NCI-H1105 (cell line): ENCODE measurements at regions not wholly inside any gene's neighbourhood (a gene's known extent, or its start where the extent isn't known, plus 50 kb on each side); places are given as distances from the start of the nearest gene placed in this dataset.

Experiments
- DNase-seq: peaks from one replicate; lab custom pipeline; 2025; lab: John Stamatoyannopoulos, UW

DNA sequence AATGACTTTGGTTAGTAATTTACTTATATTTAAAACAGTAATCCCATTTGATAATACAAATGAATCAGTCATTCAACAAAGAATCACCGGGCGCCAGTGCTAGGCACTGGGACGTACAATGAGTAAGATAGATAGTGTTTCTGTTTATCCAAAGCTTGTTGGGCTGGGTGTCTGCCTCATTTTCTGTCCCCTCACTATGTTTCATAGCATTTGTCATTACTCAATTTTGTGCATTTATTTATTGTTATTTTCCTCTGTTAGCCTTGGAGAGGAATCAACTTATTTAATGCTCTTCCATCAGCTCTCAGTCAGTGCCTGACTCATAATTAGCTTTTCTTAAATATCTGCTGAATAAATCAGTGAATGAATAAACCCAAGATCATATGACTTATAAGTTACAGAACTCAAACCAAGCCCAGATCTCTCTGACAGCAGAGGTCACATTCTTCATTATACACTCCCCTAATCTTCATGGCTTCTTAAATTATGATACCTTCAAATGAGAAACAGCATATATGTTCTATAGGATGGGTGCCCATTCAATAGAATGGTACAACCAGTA lies 86.2 kb downstream of the TSPAN8 start:
- no peak for DNase-seq

DNA sequence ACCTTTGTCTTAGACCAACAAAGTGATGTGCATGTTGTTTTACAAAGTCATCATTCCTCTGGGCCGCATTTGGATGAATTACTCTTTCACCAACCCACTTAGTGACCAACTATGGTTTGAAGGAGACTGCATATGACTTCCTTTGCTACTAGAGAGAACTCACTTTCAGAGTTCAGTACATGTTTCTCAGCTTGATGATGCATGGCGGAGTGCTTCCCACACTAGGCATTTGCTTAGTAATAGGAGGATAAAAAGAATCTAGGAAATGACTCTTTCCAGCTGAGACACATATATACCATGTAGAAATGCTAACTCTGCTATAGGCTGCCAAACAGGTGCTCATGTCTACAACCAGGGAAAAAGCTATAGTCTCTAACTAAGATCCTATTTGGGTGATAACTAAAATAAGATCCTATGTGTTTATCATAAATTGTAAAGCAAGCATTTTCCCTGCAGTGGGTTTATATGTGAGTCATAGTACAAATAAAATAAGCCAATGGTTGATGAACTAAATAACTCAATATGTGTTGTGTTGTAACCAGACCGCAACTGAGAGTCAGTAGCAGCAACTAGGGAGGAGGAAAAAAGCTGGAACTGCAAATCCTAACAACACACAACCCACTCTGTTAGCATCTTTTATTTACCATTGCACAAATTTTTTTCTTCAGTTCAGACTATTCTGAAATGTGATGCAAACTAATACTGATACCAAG lies 87.2 kb downstream of the TSPAN8 start:
- no peak for DNase-seq

- no peak for DNase-seq
These were observed 88.5 kb downstream of the TSPAN8 start for GRCh38 chr12:71069311-71069710.

- DNase-seq, result no peak
These were observed 94.7 kb downstream of the TSPAN8 start for GRCh38 chr12:71063087-71063486.

DNA sequence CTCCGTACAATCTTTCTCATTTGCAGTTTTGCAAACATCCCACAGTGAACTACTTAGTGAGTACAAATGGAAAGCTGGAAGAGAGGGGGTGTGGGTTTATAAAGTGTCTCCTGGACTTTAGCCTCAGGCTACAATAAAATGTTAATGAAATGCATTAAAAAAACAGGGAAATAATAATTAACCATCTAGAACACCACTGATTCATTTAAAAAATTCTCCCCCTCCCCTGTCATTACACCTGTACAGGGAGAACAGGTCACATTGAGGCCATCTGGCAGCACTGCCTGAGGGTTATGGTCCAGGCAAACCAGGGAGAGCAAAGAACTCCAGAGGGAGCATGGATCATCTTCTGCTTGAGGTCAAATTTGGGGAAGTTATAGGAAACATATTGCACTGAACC lies 96.3 kb downstream of the TSPAN8 start:
- no peak for DNase-seq

DNA sequence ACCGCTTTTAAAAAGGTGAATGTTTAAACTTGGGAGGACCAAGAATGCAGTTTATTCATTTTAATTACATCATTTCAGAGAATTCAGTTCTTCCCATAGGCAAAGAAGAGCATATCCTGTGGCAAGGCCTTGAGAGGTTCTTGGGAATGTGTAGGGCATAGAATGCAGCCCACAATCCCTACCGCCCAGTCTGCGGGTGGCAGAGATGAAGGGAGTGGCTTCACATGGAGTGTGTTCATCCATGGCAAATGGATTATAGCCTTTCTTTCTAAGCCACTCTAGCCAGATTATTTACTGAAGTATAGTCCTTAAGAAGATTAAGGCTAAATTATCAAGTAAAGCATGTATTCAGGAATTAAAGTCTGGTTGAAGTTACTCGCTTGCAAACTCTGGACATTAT lies 97.4 kb downstream of the TSPAN8 start:
- DNase-seq, result no peak

DNA sequence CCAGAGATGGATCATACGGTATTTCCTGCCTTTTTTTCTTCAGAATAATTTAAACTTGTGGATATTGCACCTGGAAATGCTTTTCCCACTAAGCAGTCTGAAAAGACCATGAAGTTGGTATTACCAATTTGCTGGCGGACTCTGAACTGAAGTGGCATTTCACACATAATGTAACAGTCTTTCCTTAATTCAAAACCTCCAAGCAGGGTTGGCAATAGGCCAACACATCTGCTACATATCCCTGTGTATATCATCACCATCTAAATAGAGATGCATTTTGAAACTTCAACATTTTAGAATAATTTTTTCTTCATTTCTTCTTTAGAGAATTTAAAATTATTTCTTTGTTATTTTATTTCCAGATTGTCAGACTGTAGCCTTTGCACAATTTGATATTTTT lies 100.5 kb downstream of the TSPAN8 start:
- DNase-seq, result peak; percentile 73

- no peak for DNase-seq
These were observed 103.2 kb downstream of the TSPAN8 start for GRCh38 chr12:71054551-71054950.

DNA sequence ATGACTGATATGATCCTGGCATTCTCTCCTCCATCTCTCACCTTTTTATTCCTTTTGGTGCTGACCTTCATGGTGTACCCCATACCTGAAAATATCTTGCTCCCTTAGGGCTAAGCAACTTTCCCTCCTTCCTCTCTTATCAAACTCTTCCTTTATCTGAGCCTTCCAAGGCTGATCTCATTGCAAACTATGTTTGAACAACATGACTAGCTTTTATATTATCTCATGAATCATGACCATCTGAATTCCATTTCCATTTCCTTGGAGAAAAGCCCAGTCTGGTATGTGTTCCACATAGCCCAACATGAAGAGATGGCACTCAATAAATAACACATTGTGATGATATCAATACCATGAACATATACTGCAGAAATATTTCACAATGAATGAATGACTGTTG lies 111.6 kb downstream of the TSPAN8 start:
- no peak for DNase-seq

DNA sequence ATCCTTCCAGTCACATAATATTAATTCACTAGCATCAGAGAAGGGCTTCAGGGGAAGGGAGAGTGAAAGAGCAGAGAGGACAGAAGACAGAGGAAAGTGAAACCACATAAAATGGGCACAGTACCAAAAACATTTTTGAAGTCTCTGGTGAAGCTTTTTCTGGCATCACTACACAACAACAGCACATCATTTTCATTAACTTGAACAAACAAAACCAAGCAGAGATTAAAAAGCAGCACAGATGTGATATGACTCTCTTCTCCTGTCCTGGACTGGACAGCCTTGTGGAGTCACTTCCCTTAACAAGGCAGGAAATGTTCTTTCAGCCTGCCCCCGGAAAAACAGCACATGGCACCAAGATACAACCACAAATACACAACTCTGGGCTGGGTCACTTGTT lies 112.0 kb downstream of the TSPAN8 start:
- peak; percentile 5 for DNase-seq

DNA sequence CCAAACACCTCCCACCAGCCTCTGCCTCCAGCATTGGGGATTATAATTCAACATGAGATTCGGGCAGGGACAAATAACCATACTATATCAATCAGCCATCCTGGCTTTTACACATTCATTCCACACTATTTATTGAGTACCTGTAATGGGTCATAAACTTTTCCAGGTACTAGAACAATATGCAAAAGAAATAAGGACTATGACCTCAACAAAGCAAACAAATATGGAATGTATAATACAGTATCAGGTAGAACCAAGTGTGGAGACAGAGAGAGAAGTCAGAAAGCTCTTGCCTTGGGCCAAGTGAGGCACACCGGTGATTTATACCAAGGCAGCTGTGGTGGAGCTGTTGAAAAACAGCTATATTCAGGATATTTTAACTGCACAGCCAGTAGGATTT lies 116.3 kb downstream of the TSPAN8 start:
- DNase-seq, result no peak

GRCh38 chr12:71038960-71039359 lies 118.4 kb upstream of the PTPRR start:
- DNase-seq, result no peak

GRCh38 chr12:71036526-71036925 lies 116.0 kb upstream of the PTPRR start:
- no peak for DNase-seq

- DNase-seq, result no peak
These were observed 112.4 kb upstream of the PTPRR start for GRCh38 chr12:71032933-71033332.

DNA sequence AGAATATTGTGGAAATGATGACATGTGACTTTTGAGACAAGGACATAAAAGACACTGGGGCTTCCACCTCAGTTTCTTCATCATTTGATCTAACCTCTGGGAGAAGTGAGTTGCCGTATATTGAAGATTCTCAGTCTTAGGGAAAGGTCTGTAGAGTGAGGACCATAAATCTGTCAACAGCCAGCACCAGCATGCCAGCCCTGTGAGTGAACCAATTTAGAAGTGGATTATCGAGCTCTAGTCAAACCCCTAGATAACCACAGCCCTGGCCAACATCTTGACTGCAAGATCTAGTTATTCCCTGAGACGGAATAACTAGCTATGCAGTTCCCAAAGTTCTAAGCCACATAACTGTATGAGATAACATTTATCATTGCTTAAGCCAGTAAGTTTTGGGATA lies 108.8 kb upstream of the PTPRR start:
- DNase-seq, result no peak

DNA sequence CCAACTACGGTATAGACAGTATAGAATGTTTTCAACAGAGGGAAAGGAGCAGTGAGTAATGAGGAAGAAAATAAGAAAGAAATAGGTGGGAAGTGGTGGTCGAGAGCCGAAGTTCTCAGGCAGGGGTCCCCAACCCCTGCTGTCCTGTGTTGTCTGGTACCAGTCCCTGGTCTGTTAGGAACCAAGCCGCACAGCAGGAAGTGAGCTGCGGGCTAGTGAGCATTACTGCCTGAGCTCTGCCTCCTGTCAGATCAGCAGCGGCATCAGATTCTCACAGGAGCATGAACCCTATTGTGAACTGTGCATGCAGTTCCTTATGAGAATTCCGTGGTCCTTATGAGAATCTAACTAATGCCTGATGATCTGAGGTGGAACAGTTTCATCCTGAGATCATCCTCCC lies 107.3 kb upstream of the PTPRR start:
- no peak for DNase-seq

DNA sequence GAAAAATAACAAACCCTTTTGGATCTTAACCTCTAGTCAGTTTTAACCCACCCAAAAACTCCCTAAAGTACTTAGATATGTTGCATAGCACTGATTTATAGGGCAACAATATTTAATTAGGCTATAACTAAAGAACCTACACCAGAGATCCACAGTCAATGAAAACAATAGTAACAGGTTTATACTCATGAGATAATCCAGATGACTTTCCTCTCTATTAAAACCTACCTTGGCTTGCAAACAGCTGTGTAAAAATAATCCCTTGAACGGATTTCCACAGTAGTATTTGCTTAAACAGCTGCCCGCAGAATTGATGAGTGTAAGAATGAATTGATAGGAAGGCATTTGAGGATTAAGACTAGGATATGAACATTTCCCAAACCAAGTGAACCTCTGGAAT lies 104.3 kb upstream of the PTPRR start:
- no peak for DNase-seq

- no peak for DNase-seq
These were observed 103.7 kb upstream of the PTPRR start for GRCh38 chr12:71024281-71024680.

- DNase-seq, result no peak
These were observed 101.0 kb upstream of the PTPRR start for GRCh38 chr12:71021491-71021890.

- DNase-seq, result no peak
These were observed 98.8 kb upstream of the PTPRR start for GRCh38 chr12:71019282-71019831.

- DNase-seq, result no peak
These were observed 98.1 kb upstream of the PTPRR start for GRCh38 chr12:71018682-71019081.

- DNase-seq, result peak; percentile 13
These were observed 93.7 kb upstream of the PTPRR start for GRCh38 chr12:71014180-71014785.

DNA sequence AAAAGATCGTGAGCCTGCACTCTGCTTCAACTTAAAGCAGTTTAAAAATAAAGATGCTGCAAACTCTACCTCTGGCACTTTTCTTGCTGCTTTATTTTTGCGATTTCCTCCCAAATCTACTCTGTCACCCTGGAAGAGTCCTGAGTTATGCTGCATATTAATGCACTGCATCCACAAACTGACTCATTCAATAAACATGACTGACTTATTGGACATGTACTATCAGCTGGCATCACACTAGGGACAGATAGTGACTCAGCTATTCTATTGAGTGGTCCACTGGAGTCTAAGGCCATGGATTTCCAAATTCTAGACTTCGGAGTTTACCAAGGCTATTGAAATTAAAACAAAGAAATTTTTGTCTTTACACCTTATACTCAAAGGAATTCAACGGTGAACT lies 90.7 kb upstream of the PTPRR start:
- DNase-seq, result no peak

DNA sequence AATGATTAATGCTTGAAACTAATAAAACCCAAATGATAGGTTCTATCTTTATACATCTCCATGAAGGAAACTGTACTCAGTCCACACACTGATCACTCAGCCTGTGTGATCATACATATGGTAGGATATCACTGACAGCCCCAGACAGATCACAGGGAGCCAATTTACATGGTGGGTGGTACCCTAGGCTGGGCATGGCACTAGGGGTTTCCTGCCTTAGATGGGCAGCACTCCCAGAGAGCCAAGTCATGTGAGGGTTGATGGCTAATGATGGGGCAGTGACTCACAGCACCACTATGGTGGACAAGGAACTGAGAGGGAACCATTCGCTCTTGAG lies 89.6 kb upstream of the PTPRR start:
- no peak for DNase-seq
